Calu3 (cell line): ENCODE measurements at regions not wholly inside any gene's neighbourhood (a gene's known extent, or its start where the extent isn't known, plus 50 kb on each side); places are given as distances from the start of the nearest gene placed in this dataset.

Experiments used
- BruUV-seq: library from RNA; stranded (reverse); fragments of 400-500 nt; replicated peaks from 2 replicates; lab custom pipeline; 2021; lab: Mats Ljungman, UMichigan
- CTCF ChIA-PET: fragments of 300-600 bp; sonication (Branson Sonifier 250); formaldehyde crosslinking; loops from one replicate; lab custom pipeline; 2022; ENCODE audit warnings: antibody characterized with exemption; lab: Charles Lee
- DNase-seq: peaks from one replicate; pipeline ENCODE4 v3.0.0; 2022
- H3K27ac Mint-ChIP-seq: one replicate; pipeline ENCODE4 v1.8.0; 2022; ENCODE audit warnings: mixed read lengths; ENCODE audit not compliant: unreplicated experiment
- H3K27me3 Mint-ChIP-seq: one replicate; pipeline ENCODE4 v1.8.0; 2022; ENCODE audit warnings: mixed read lengths; ENCODE audit not compliant: unreplicated experiment
- H3K36me3 Mint-ChIP-seq: one replicate; pipeline ENCODE4 v1.8.0; 2022; ENCODE audit warnings: mild to moderate bottlenecking, moderate library complexity, mixed read lengths; ENCODE audit not compliant: insufficient read depth, unreplicated experiment
- H3K4me1 Mint-ChIP-seq: one replicate; pipeline ENCODE4 v1.8.0; 2022; ENCODE audit warnings: mild to moderate bottlenecking, low read depth, mixed read lengths; ENCODE audit not compliant: unreplicated experiment
- H3K4me3 Mint-ChIP-seq: one replicate; pipeline ENCODE4 v1.8.0; 2022; ENCODE audit warnings: mild to moderate bottlenecking, low read depth, moderate library complexity, mixed read lengths; ENCODE audit not compliant: unreplicated experiment
- H3K9me3 Mint-ChIP-seq: one replicate; pipeline ENCODE4 v1.8.0; 2022; ENCODE audit warnings: low read depth, mixed read lengths; ENCODE audit not compliant: unreplicated experiment
- intact Hi-C: fragments of 100-400 bp; cut with micrococcal nuclease; formaldehyde crosslinking; loops from one replicate; pipeline ENCODE4 v1.10.0; 2022; ENCODE audit not compliant: unreplicated experiment
- TF ChIP-seq, protein P1 (sequence below): fragments of 200-600 bp; IDR thresholded peaks from one replicate; pipeline ENCODE4 v1.8.0; 2022; ENCODE audit warnings: antibody characterized with exemption; ENCODE audit not compliant: unreplicated experiment

DNA sequence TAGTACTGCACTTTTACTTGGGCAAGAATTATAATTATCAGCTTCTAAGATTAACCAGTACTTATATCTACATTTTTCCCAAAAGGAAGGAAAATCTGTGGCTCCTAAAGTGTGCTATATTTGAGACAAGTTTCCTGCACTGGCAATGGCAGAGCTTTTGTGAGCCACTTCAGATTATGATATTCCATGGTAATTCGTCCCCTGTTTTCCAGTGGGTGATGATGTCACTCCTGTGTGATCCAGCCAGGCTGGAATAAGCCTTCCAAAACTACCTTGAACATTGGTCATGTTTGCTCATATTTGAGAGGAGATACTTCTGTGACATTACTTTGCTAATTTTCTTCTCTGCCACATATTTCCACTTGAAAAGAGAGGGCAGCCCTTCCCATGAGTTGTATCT, 302.1 kb downstream of the MDFIC start:
- Mint-ChIP-seq H3K9me3 (no peaks in the 10 kb centered on the region), H3K4me3 (no peak overlapping the region), H3K27ac (no peak overlapping the region), H3K4me1 (no peaks in the 10 kb centered on the region), H3K36me3 (no peaks in the 10 kb centered on the region), H3K27me3 (no peaks in the 10 kb centered on the region)
- CTCF ChIA-PET: no interaction called here
- intact Hi-C loops: no loop called here
- DNase-seq: no peak
- BruUV-seq: no TSS peak
- TF ChIP-seq, protein P1, sequence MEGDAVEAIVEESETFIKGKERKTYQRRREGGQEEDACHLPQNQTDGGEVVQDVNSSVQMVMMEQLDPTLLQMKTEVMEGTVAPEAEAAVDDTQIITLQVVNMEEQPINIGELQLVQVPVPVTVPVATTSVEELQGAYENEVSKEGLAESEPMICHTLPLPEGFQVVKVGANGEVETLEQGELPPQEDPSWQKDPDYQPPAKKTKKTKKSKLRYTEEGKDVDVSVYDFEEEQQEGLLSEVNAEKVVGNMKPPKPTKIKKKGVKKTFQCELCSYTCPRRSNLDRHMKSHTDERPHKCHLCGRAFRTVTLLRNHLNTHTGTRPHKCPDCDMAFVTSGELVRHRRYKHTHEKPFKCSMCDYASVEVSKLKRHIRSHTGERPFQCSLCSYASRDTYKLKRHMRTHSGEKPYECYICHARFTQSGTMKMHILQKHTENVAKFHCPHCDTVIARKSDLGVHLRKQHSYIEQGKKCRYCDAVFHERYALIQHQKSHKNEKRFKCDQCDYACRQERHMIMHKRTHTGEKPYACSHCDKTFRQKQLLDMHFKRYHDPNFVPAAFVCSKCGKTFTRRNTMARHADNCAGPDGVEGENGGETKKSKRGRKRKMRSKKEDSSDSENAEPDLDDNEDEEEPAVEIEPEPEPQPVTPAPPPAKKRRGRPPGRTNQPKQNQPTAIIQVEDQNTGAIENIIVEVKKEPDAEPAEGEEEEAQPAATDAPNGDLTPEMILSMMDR: no peak

DNA sequence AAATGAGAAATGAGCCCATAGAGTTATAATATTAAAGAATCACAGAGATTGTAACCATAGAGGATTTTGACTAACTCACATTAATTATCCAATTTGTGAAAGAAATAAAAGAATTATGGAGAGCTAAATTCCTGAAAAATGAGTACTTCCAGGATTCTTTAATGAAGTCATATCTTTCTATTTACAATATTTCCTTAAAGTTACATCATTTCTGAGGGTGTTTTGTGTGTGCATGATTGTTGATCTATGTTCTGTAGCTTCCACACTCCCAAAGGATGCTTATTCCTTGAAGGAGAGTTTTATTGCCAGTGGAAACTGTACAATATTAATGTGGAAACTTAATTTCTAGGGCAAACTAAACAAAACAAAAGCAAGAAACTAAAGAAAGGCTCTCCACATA, 299.6 kb downstream of the MDFIC start:
- CTCF ChIA-PET: no interaction called here
- Mint-ChIP-seq H3K27me3 (no peaks in the 10 kb centered on the region), H3K4me1 (no peaks in the 10 kb centered on the region), H3K9me3 (no peaks in the 10 kb centered on the region), H3K27ac (no peak overlapping the region), H3K36me3 (no peaks in the 10 kb centered on the region), H3K4me3 (no peak overlapping the region)
- intact Hi-C loops: no loop called here
- no peak for DNase-seq
- no TSS peak for BruUV-seq
- TF ChIP-seq, protein P1: no peak

DNA sequence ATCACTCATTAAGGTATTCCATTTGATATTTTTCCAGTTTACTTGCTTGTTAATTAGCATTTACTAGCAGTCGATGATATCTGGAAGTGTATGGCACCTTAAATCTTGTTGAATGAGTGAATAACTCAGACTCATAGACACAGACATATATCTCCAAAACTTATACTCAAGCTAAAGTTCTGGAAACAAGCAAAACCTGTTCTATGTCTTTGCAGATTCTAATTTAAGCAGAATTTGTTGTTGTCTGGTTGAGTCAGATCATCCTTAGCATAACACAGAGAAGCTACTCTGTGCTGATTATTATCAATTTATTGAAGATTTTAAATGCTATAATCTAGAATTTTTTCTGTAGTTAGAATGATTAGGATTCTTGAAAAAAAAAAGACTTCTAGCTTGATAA, 296.2 kb downstream of the MDFIC start:
- intact Hi-C loops: loop anchor here (5.0 kb wide), 2 partner anchors 71 to 131 kb away; no protein-coding TSS in a partner anchor
- no peak for DNase-seq
- no TSS peak for BruUV-seq
- Mint-ChIP-seq H3K4me3 (no peak overlapping the region), H3K27ac (no peak overlapping the region), H3K36me3 (no peaks in the 10 kb centered on the region), H3K9me3 (no peaks in the 10 kb centered on the region), H3K4me1 (no peaks in the 10 kb centered on the region), H3K27me3 (no peaks in the 10 kb centered on the region)
- CTCF ChIA-PET: interaction anchor here (0.8 to 1.2 kb wide), 3 partner anchors 101 to 352 kb away, joined by 3 to 18 read pairs (median 4); no protein-coding TSS in a partner anchor
- TF ChIP-seq, protein P1: no peak

DNA sequence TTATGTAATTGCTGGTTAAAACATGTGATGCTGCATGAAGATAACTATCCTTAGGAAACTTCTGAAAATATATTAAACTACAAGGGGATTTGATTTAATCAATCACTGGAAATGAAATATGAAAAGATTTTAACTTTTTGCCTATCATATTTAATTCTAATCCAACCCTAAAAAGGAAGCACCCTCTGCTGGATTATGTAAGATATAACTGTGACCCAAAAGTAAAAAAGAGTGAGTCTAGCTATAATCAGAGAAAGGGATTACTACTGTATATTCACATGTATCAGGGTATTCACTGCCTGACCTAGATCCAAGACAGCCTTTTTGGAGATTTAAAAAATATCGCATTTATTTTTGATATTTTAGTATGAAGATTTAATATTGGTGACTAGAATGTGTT, 295.5 kb downstream of the MDFIC start:
- no peak overlapping the region for H3K4me3 Mint-ChIP-seq
- DNase-seq: no peak
- H3K4me1 Mint-ChIP-seq: no peaks in the 10 kb centered on the region
- CTCF ChIA-PET: interaction anchor here (0.8 to 2.0 kb wide), 5 partner anchors 14 to 490 kb away, joined by 3 to 18 read pairs (median 4); no protein-coding TSS in a partner anchor
- H3K27me3 Mint-ChIP-seq: no peaks in the 10 kb centered on the region
- no peaks in the 10 kb centered on the region for H3K36me3 Mint-ChIP-seq
- H3K27ac Mint-ChIP-seq: no peak overlapping the region
- intact Hi-C loops: loop anchor here (1.0 to 5.0 kb wide), 3 partner anchors 70 to 352 kb away; no protein-coding TSS in a partner anchor
- TF ChIP-seq, protein P1: no peak
- no peaks in the 10 kb centered on the region for H3K9me3 Mint-ChIP-seq
- BruUV-seq: no TSS peak
